ENCODE measurements at regions not wholly inside any gene's neighbourhood (a gene's known extent, or its start where the extent isn't known, plus 50 kb on each side); places are given as distances from the start of the nearest gene placed in this dataset.
"Not testable (repeated sequence)": the region's sequence is repeated elsewhere in the genome, so short reads cannot be mapped to it uniquely, and the experiment has no call there.

DNA sequence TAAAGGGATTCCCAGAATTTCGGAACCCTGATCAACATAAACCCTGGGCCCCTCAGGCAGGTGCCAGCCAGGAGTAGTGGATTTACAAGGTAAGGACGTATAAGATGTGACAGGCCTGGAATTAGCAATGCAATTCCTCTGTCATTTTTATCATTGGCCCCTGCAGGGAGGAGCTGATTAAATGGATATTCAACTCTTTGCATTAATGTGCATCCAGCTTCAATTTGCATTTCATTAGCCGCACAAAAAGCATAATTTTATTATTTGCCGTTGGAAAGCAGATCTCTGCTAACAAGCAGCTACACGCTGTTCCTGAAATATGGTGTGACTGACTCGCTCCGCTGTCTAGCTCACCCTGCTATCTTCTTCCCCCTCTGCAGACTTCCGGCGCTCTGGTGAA lies 195.8 kb downstream of the RPS24 start:
- TF ChIP-seq, protein P1, sequence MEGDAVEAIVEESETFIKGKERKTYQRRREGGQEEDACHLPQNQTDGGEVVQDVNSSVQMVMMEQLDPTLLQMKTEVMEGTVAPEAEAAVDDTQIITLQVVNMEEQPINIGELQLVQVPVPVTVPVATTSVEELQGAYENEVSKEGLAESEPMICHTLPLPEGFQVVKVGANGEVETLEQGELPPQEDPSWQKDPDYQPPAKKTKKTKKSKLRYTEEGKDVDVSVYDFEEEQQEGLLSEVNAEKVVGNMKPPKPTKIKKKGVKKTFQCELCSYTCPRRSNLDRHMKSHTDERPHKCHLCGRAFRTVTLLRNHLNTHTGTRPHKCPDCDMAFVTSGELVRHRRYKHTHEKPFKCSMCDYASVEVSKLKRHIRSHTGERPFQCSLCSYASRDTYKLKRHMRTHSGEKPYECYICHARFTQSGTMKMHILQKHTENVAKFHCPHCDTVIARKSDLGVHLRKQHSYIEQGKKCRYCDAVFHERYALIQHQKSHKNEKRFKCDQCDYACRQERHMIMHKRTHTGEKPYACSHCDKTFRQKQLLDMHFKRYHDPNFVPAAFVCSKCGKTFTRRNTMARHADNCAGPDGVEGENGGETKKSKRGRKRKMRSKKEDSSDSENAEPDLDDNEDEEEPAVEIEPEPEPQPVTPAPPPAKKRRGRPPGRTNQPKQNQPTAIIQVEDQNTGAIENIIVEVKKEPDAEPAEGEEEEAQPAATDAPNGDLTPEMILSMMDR (IDR thresholded peaks at IDR 0.05): no peak
- TF ChIP-seq EP300 (IDR thresholded peaks at IDR 0.05) (no peak), POLR2A (IDR thresholded peaks at IDR 0.05) (no peak)
- DNase-seq (ENCODE audit: low spot score in 2 of 2): no peak
- Histone ChIP-seq H3K27ac (no peak overlapping the region), H3K4me1 (peaks cover 0 to 5% (median 0%) of the 10 kb centered on the region in 4 donors), H3K36me3 (no peaks in the 10 kb centered on the region), H3K4me3 (no peak overlapping the region), H3K9me3 (no peaks in the 10 kb centered on the region), H3K27me3 (no peaks in the 10 kb centered on the region)
- WGBS, 2 donors: 92 to 93% methylated on average over 9 of the region's 9 CpGs

DNA sequence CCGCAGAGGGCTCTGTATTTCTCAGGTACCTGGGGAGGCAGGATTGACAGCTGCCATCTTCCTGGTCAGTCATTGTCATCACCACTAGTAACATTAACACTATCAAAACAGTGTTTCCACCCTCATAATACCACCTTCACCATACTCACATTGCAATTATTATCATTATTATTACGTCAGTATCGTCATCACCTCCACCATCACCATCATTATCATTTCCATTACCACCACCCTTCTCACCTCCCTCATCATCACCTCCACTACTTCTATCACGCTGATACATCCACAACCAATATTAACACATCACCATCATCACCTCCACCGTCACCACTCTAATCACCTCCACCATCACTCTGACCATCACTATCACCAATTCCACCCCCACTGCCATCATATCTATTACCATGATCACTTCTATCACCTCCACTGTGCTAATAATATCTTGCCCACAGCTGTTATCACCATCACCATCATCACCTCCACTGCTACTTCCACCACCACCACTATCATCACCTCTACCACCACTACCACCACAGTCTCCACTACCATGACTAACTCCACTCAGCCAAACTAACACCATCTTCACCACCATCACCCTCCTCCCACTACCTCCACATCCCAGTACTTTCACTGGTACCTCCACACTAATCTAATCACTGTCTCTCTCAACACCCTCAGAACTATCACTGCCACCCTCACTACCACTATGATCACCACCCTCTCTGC lies 196.4 kb downstream of the RPS24 start:
- Histone ChIP-seq H3K27ac (no peak overlapping the region), H3K36me3 (no peaks in the 10 kb centered on the region), H3K4me1 (peaks cover 0 to 5% (median 0%) of the 10 kb centered on the region in 4 donors), H3K9me3 (no peaks in the 10 kb centered on the region), H3K27me3 (no peaks in the 10 kb centered on the region), H3K4me3 (no peak overlapping the region)
- DNase-seq (ENCODE audit: low spot score in 2 of 2): no peak
- WGBS, 2 donors: 94 to 97% methylated on average over 5 of the region's 5 CpGs
- TF ChIP-seq EP300 (IDR thresholded peaks at IDR 0.05) (no peak), POLR2A (IDR thresholded peaks at IDR 0.05) (no peak)
- TF ChIP-seq, protein P1 (IDR thresholded peaks at IDR 0.05): no peak

DNA sequence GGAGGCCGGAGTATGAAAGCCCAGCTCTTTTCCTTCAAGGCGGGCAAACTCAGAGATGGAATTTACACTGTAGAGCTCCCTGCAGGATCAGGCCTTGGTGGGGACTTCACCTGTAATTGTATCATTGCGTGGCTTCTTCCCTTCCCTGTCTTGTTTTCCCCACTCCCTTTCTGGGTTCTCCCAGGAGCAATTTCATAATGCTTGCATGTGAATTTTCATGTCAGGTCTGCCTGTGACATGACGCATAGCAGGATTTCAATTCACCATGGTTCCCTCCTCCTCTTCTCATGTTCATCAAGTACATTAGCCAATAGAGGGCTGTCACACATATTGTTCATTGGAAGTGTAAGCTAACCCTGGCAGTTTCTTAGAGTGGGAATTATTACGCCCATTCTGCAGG lies 197.7 kb downstream of the RPS24 start:
- Histone ChIP-seq H3K27me3 (no peaks in the 10 kb centered on the region), H3K4me1 (peaks cover 0 to 5% (median 0%) of the 10 kb centered on the region in 4 donors), H3K4me3 (no peak overlapping the region), H3K27ac (no peak overlapping the region), H3K9me3 (no peaks in the 10 kb centered on the region), H3K36me3 (no peaks in the 10 kb centered on the region)
- TF ChIP-seq, protein P1 (IDR thresholded peaks at IDR 0.05): no peak
- no peak for TF ChIP-seq EP300 (IDR thresholded peaks at IDR 0.05)
- TF ChIP-seq POLR2A (IDR thresholded peaks at IDR 0.05): no peak
- WGBS, 2 donors: 90 to 96% methylated on average over 5 of the region's 5 CpGs
- DNase-seq (ENCODE audit: low spot score in 2 of 2): no peak

DNA sequence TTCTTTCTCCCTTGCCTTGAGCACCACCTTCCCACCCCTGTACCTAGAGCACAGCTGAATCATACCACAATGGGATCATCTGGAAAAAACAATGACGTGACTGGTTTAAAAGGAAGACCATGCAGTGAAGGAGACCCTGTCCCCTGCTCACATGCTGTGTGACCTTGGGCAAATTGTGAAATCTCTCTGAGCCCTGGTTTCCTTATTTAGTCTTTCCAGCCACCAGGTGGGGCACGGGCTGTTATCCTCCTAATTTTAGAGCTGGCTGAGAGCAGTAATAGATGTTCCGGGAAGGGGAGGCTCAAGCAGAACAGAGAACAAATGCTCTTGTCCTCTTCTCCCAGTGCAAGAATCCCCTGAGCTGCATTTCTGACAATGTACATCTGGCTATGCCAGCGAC lies 198.3 kb downstream of the RPS24 start:
- 52 to 61% methylated on average over 3 to 4 of the region's 4 CpGs for WGBS, 2 donors
- Histone ChIP-seq H3K4me1 (peaks cover 0 to 5% (median 0%) of the 10 kb centered on the region in 4 donors), H3K27ac (no peak overlapping the region), H3K27me3 (no peaks in the 10 kb centered on the region), H3K9me3 (no peaks in the 10 kb centered on the region), H3K36me3 (no peaks in the 10 kb centered on the region), H3K4me3 (no peak overlapping the region)
- no peak for TF ChIP-seq EP300 (IDR thresholded peaks at IDR 0.05)
- TF ChIP-seq, protein P1 (IDR thresholded peaks at IDR 0.05): peak in 1 of 5 experiments; percentile 19
- DNase-seq (ENCODE audit: low spot score in 2 of 2): peak in 1 of 2 donors; percentile 44

DNA sequence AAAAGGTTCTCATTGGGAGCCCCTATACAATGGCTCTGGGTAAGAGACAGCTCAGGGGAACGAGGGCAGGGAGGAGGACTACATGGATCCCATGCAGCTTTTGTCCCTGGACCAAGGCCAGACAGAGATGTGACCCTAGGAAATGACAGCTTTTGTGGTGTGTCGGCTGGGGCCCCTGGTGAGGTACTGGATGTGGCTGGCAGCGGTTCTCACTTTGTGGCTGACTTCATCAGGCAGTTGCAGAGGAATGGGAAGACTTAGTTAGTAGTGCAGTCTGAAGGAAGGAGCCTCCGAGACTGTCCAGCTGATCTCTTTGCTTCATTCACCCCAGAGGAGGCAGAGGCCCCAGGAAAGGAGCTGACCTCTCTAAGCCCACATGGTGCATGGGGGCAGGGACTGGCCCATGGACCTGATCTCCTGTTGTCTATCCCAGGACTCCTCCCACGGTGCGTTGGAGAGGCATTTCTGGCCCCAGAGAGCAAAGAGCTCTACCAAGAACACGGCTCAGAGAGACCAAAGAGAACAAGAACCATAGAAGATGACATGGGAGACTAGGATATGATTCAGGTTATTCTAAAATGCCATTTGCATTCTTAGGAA lies 202.9 kb downstream of the RPS24 start:
- H3K4me1 ChIP-seq: peaks cover 0 to 5% (median 0%) of the 10 kb centered on the region in 4 donors
- no peak overlapping the region for H3K27ac ChIP-seq
- no peak overlapping the region for H3K4me3 ChIP-seq
- WGBS, 2 donors: 80 to 85% methylated on average over 7 of the region's 7 CpGs
- no peaks in the 10 kb centered on the region for H3K27me3 ChIP-seq
- H3K9me3 ChIP-seq: no peaks in the 10 kb centered on the region
- H3K36me3 ChIP-seq: no peaks in the 10 kb centered on the region
- DNase-seq (ENCODE audit: low spot score in 2 of 2): no peak
- TF ChIP-seq, protein P1 (IDR thresholded peaks at IDR 0.05): no peak
- no peak for TF ChIP-seq POLR2A (IDR thresholded peaks at IDR 0.05)

DNA sequence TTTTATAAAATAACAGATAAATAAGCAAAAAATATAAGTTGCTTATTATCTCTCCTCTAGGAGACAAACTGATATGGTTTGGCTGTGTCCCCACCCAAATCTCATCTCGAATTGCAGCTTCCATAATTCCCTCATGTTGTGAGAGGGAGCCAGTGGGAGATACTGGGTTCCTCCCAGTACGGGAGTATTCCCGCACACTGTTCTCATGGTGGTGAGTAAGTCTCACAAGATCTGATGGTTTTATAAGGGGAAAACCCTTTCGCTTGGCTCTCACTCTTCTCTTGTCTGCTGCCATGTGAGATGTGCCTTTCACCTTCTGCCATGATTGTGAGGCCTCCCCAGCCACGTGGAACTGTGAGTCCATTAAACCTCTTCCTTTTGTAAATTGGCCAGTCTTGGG lies 204.3 kb downstream of the RPS24 start:
- not testable (repeated sequence) for DNase-seq (ENCODE audit: low spot score in 2 of 2); H3K4me1 ChIP-seq; H3K9me3 ChIP-seq; H3K27me3 ChIP-seq; H3K4me3 ChIP-seq; H3K36me3 ChIP-seq; H3K27ac ChIP-seq
- 74 to 80% methylated on average over 5 of the region's 5 CpGs for WGBS, 2 donors

All from tibial nerve (tissue), 4 donors.